Right hindlimb (tissue), 1 donor: ENCODE measurements at regions not wholly inside any gene's neighbourhood (a gene's known extent, or its start where the extent isn't known, plus 50 kb on each side); places are given as distances from the start of the nearest gene placed in this dataset.

ENCODE experiments used
- DNase-seq: peaks from one replicate; pipeline ENCODE4 v3.0.0-alpha.2; 2018

GRCh38 chr9:27925815-27926214 lies 352.5 kb upstream of the C9orf72 start:
- DNase-seq: no peak

DNA sequence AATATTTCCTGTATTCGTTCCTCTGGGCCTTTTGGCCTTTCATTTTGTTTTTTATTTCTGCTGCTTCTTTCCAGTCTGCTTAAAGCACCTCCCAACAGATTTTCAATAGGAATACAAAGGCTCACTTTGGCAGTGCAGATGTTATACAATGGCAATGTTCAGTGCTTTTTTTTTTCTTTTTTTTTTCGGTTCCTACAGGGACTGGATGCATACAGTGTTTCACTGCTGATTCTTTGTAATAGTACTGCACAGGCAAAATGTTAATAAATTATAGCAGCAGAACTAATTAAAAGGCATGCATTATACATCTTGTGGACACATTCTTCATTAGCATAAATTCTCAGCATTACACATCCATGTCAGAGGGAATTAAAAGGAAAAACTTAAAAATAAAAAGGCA lies 356.6 kb upstream of the C9orf72 start:
- DNase-seq: no peak

DNA sequence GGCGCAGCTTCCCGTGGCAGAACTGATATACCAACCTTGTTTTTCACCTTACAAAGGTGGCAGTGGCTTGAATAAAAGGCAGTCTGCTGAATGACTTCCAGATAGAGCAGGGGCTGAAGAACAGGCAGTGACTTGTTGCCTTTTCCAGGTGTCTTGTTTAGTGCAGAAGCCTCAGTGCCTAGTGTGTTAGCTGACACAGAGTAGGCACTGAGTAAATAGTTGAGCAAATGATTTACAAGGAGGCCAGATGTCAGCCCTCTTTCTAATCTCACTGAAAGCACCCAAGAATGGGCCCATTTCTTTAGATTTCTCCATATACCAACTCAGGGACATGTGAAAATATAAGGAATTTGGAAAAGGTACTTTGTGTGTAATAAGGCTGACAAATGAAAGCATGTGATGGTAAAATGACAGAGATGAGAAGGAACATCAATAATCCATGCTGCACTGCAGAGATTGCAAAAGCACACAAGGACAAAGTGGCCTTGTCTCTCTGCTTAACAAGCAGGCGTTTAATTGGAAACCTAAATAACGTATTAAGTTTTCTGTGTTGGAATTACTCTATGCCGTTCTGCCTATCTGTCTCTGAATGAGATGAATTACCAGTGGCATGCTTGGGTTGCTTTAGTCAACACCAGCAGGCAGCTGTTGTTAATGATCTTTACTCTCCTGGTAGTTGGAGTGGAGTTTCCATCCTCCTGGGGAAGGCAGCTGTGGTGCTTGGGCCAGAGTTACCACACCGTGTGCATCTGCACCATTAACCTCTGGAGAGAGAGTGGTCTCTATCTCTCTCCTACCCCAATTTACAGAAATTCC lies 360.1 kb upstream of the C9orf72 start:
- DNase-seq: no peak

DNA sequence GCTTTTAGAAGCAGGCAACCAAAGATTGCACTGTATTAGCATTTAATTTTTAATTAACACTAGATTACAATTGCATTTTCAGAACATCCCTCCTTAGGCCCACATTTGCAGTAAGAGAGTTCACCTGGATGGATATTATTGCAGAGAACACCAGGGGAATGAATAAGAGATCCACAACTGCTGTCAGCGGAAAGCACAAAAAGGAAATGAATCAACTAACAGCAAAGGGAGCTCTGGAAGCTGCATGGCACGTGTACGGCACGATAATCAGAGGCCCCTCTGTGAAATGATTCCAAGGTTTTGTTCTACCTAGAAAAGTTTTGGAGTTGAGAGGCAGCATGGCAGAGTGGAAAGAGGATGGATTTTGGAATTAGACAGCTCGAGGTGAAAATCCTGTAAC lies 361.2 kb upstream of the C9orf72 start:
- DNase-seq: no peak

DNA sequence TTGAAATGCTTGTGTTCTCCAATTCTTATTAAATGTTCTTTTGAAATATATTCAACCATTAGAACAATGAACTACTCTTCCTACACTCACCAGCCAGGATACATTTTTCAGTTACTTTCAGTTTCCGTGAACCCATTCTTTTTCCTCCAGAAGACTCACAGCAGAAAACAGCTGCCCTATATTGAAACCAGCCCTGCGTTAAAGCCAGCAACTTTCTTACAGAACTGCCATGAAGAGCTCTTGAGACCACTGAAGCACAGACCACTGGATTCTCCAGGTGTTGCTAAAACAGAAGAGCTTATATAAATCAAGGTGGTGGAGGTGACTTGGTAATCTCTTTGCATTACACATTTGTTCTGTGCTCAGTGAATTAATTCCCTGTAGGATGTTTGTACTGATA lies 365.9 kb upstream of the C9orf72 start:
- no peak for DNase-seq

DNA sequence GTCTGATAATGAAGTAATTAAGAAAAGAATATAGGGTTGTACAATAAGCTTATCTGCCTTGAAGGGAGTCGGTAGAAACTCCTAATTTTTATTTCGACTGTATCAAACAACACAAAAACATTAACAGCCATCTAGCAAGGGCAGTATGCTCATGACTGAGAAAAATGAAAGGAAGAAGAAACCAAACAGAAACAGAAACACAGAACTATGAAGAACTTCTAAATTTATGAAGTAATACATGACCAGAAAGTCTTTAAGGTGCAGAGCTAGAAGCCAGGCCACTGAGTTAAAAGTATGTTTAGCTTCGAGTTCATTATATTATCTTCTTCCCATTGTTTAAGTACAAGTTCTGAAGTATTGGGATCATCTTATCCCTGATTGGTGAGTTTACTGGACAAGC lies 367.3 kb upstream of the C9orf72 start:
- no peak for DNase-seq

DNA sequence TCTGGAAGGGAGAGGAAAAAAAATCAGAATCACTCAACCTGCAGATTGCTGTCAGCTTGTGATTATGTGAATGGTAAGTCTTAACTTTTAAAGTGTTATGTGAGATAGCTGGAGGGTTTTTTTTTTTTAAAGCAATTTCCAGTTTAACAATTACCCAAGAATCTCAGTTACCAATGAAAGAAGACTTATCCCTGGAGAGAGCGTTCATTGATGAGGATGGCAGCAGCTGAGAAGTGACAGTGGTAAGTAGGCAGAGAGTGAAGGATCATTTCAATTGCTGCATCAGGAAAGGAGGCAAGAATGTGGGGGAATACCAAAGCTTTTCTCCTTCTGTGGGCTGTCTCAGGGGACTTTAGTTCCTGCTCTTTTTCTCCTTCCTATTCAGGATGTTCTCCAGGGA lies 370.2 kb upstream of the C9orf72 start:
- no peak for DNase-seq

GRCh38 chr9:27945386-27945785 lies 372.1 kb upstream of the C9orf72 start:
- DNase-seq: no peak

GRCh38 chr9:27950382-27950781 lies 377.1 kb upstream of the C9orf72 start:
- no peak for DNase-seq

- DNase-seq: no peak
These were observed 381.6 kb upstream of the C9orf72 start for GRCh38 chr9:27954858-27955257.

DNA sequence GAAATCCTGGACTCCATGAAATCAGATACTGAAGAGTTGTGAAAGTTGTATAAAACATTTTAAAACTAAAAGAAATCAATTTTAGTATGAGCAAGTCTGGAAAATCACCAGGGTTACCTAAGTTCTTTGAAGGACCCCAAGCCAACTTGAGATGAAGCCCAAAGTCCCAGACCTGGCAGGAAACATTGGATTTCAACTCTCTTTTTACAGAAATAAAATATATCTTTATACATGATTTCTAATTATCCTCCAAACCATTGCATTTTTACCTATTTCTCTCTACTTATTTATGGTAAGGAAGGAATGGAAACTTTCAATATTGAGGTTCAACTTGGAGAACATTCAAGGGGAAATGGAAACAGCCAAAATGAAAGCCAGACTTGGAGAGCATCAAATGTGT lies 390.6 kb upstream of the C9orf72 start:
- peak; percentile 57 for DNase-seq

GRCh38 chr9:27967210-27967609 lies 393.9 kb upstream of the C9orf72 start:
- no peak for DNase-seq

GRCh38 chr9:27977931-27978330 lies 404.6 kb upstream of the C9orf72 start:
- no peak for DNase-seq

DNA sequence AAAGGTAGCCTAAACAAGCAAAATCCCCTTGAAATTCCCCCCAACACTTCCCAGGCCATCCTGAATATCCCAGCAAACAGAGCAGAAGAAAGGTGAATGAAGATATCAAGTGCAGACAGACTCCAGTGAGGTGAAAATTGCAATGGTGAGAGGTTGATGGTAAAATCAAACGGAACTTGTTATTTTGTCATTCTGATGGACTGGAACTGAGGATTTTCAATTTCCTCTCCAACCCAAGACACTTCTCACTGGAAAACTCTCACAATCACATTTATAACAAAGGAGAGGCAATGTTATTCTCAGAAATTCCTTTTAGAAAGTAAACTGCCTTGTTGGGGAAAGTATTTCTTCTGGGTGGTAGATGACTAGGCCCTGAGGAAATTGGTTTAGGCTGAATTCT lies 412.4 kb upstream of the C9orf72 start:
- DNase-seq: no peak

GRCh38 chr9:27990524-27990923 lies 417.2 kb upstream of the C9orf72 start:
- no peak for DNase-seq

DNA sequence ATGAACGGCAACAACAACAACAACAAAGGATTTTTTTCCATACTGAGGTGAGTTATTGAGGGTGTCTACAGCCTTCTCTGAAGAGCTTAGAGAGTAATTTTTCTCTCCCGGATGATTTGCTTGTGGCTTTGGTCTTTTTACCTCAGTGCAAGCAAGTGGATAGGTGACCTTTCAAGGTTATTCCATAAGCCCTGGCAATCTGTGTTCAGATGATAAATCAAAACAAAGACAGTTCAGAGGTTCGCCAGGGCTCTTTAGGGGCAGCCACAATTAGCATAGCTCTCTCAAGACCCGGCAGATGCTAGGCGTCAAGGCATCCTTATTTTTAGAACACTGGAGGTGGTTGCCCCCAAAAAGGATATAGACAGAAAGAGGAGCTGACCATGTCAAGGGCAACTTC lies 417.9 kb upstream of the C9orf72 start:
- no peak for DNase-seq

GRCh38 chr9:28001096-28001495 lies 427.8 kb upstream of the C9orf72 start:
- DNase-seq: no peak

GRCh38 chr9:28004900-28005299 lies 431.6 kb upstream of the C9orf72 start:
- no peak for DNase-seq

- no peak for DNase-seq
These were observed 432.5 kb upstream of the C9orf72 start for GRCh38 chr9:28005779-28006178.

- DNase-seq: no peak
These were observed 434.0 kb upstream of the C9orf72 start for GRCh38 chr9:28007097-28007817.

DNA sequence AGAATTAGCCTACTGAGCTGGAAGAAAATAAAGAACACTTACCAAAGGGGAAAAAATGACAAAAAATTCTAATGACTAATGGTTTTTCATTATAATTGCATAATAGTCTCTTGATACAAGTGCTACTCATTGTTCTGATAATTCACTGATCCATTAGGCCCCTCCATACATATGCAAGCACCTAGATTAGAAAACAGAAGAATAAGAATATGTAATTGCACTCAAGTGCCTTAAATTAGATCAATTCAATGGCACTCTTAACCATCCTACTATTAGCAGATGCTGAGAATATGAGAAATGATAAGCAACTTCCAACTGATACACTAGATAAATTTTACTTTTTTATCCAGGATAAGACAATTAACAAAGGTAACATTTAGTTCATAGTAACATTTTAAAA lies 440.9 kb upstream of the C9orf72 start:
- DNase-seq: no peak

GRCh38 chr9:28024676-28025075 lies 451.4 kb upstream of the C9orf72 start:
- no peak for DNase-seq

DNA sequence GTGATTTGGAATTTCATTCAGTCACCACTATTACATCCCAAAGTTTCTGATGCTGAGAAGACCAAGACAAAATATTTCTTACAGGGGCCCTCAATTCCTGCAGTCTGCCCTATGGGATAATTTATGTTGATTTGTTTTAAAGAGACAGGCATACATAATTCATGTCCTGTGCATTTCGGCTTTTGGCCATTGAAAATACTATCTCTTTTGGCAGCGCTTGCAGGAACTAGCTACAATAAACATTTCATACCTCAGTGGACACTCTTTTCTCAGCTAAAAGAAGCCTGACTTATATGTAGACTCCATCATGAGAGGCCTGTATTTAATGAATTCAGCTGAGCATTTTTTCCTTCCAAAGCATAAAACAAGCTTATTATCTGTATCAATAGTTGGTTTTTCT lies 451.9 kb upstream of the C9orf72 start:
- DNase-seq: no peak

- DNase-seq: no peak
These were observed 458.4 kb upstream of the C9orf72 start for GRCh38 chr9:28031521-28032267.
